Tibial nerve (tissue), 4 donors: ENCODE measurements at regions not wholly inside any gene's neighbourhood (a gene's known extent, or its start where the extent isn't known, plus 50 kb on each side); places are given as distances from the start of the nearest gene placed in this dataset.

Source experiments
- DNase-seq, 2 donors: peaks; one replicate each; pipeline ENCODE4 v3.0.0-alpha.2; 2019; ENCODE audit warnings: low spot score in 2 of 2
- H3K27ac ChIP-seq, 4 donors: fragments of 200-600 bp; sonication (generic) in 3 of 4; one replicate each; pipeline ENCODE4 v1.5.1; 2017 to 2019; ENCODE audit warnings: mild to moderate bottlenecking in 1 of 4
- H3K27me3 ChIP-seq, 2 donors: fragments of 200-600 bp; sonication (generic) in 1 of 2; one replicate each; pipeline versions ENCODE4 v1.5.1 to v1.6.0; 2017 to 2019
- H3K36me3 ChIP-seq, 3 donors: fragments of 200-600 bp; sonication (generic); one replicate each; pipeline ENCODE4 v1.5.1; 2018 to 2019
- H3K4me1 ChIP-seq, 4 donors: fragments of 200-600 bp; sonication (generic) in 3 of 4; one replicate each; pipeline ENCODE4 v1.5.1; 2017 to 2019
- H3K4me3 ChIP-seq, 4 donors: fragments of 200-600 bp; sonication (generic) in 3 of 4; one replicate each; pipeline ENCODE4 v1.5.1; 2017 to 2019; ENCODE audit warnings: mild to moderate bottlenecking in 1 of 4, moderate library complexity in 1 of 4
- H3K9me3 ChIP-seq, 4 donors: fragments of 200-600 bp; sonication (generic) in 3 of 4; one replicate each; pipeline ENCODE4 v1.5.1; 2017 to 2019
- CTCF ChIP-seq, 5 experiments: fragments of 200-600 bp in 3 of 5; fragments of 450-650 bp in 2 of 5; sonication (generic) in 3 of 5; IDR thresholded peaks; one replicate each; pipeline ENCODE4 v1.5.1; 2016 to 2019; ENCODE audit warnings: antibody characterized with exemption in 5 of 5, mild to moderate bottlenecking in 3 of 5, moderate library complexity in 2 of 5
- EP300 ChIP-seq, 2 donors: sonication (generic); formaldehyde crosslinking; IDR thresholded peaks; one replicate each; pipeline ENCODE4 v1.6.1; 2017; ENCODE audit warnings: antibody characterized with exemption in 2 of 2, mild to moderate bottlenecking in 1 of 2
- POLR2A ChIP-seq, 2 donors: fragments of 450-650 bp; IDR thresholded peaks; one replicate each; pipeline ENCODE4 v1.6.1; 2017; ENCODE audit warnings: antibody characterized with exemption in 2 of 2, mild to moderate bottlenecking in 2 of 2, moderate library complexity in 2 of 2
- WGBS, 2 donors: methylation state at CpG; one replicate each; pipeline ENCODE4 v1.1.5; 2018; 5-methylcytosine and 5-hydroxymethylcytosine counted together

- H3K4me1 ChIP-seq = no peaks in the 10 kb centered on the region
- DNase-seq = no peak
- no peaks in the 10 kb centered on the region for H3K9me3 ChIP-seq
- H3K27me3 ChIP-seq = no peaks in the 10 kb centered on the region
- no peak overlapping the region for H3K27ac ChIP-seq
- TF ChIP-seq POLR2A (IDR thresholded peaks at IDR 0.05) (no peak), EP300 (IDR thresholded peaks at IDR 0.05) (no peak)
- H3K4me3 ChIP-seq = no peak overlapping the region
- WGBS, 2 donors = 62 to 68% methylated on average over 6 of the region's 6 CpGs
- no peaks in the 10 kb centered on the region for H3K36me3 ChIP-seq
These were observed 286.9 kb downstream of the NPIPA8 start for GRCh38 chr16:18049547-18050133.

GRCh38 chr16:18048853-18049546 is 287.5 kb downstream of the NPIPA8 start:
- Histone ChIP-seq H3K9me3 (no peaks in the 10 kb centered on the region), H3K27ac (no peak overlapping the region), H3K4me3 (no peak overlapping the region), H3K4me1 (no peaks in the 10 kb centered on the region), H3K27me3 (no peaks in the 10 kb centered on the region), H3K36me3 (no peaks in the 10 kb centered on the region)
- 64 to 67% methylated on average over 4 of the region's 4 CpGs for WGBS, 2 donors
- TF ChIP-seq CTCF (IDR thresholded peaks at IDR 0.05) (no peak), POLR2A (IDR thresholded peaks at IDR 0.05) (no peak), EP300 (IDR thresholded peaks at IDR 0.05) (no peak)
- no peak for DNase-seq

GRCh38 chr16:18047761-18048160 is 288.8 kb downstream of the NPIPA8 start:
- no peak overlapping the region for H3K4me3 ChIP-seq
- DNase-seq = no peak
- H3K9me3 ChIP-seq = no peaks in the 10 kb centered on the region
- no peaks in the 10 kb centered on the region for H3K4me1 ChIP-seq
- 94% methylated on average over 6 of the region's 6 CpGs for WGBS, 2 donors
- H3K36me3 ChIP-seq = no peaks in the 10 kb centered on the region
- no peak overlapping the region for H3K27ac ChIP-seq
- H3K27me3 ChIP-seq = no peaks in the 10 kb centered on the region
- TF ChIP-seq POLR2A (IDR thresholded peaks at IDR 0.05) (no peak), CTCF (IDR thresholded peaks at IDR 0.05) (no peak), EP300 (IDR thresholded peaks at IDR 0.05) (no peak)

GRCh38 chr16:18045356-18045755 is 291.2 kb downstream of the NPIPA8 start:
- Histone ChIP-seq H3K4me3 (no peak overlapping the region), H3K36me3 (no peaks in the 10 kb centered on the region), H3K9me3 (no peaks in the 10 kb centered on the region), H3K27ac (no peak overlapping the region), H3K27me3 (no peaks in the 10 kb centered on the region), H3K4me1 (no peaks in the 10 kb centered on the region)
- 65 to 74% methylated on average over 6 of the region's 6 CpGs for WGBS, 2 donors
- no peak for DNase-seq
- TF ChIP-seq POLR2A (IDR thresholded peaks at IDR 0.05) = no peak
- no peak for TF ChIP-seq CTCF (IDR thresholded peaks at IDR 0.05)
- no peak for TF ChIP-seq EP300 (IDR thresholded peaks at IDR 0.05)

GRCh38 chr16:18041864-18042834 is 294.4 kb downstream of the NPIPA8 start:
- WGBS, 2 donors = 60 to 62% methylated on average over 8 of the region's 8 CpGs
- H3K27me3 ChIP-seq = no peaks in the 10 kb centered on the region

More at GRCh38 chr16:18041864-18042834, 294.4 kb downstream of the NPIPA8 start:
- Histone ChIP-seq H3K4me3 (no peak overlapping the region), H3K9me3 (no peaks in the 10 kb centered on the region), H3K27ac (no peak overlapping the region), H3K36me3 (no peaks in the 10 kb centered on the region), H3K4me1 (no peaks in the 10 kb centered on the region)
- TF ChIP-seq EP300 (IDR thresholded peaks at IDR 0.05) (no peak), CTCF (IDR thresholded peaks at IDR 0.05) (no peak), POLR2A (IDR thresholded peaks at IDR 0.05) (no peak)
- no peak for DNase-seq
